Lower leg skin (tissue), 4 donors: ENCODE measurements at regions not wholly inside any gene's neighbourhood (a gene's known extent, or its start where the extent isn't known, plus 50 kb on each side); places are given as distances from the start of the nearest gene placed in this dataset.

Experiments
- DNase-seq, 2 donors: peaks; one replicate each; pipeline ENCODE4 v3.0.0-alpha.2; 2019; ENCODE audit warnings: low spot score in 2 of 2
- H3K4me3 ChIP-seq: fragments of 200-600 bp; sonication (generic); 2 replicates; pipeline ENCODE4 v1.5.1; 2017; ENCODE audit warnings: mild to moderate bottlenecking, low read depth; ENCODE audit not compliant: poor library complexity, severe bottlenecking
- CTCF ChIP-seq, 3 donors: fragments of 450-650 bp; IDR thresholded peaks; one replicate each; pipeline ENCODE4 v1.5.1; 2016; ENCODE audit warnings: antibody characterized with exemption in 3 of 3, mild to moderate bottlenecking in 3 of 3, moderate library complexity in 2 of 3
- POLR2A ChIP-seq, 2 donors: fragments of 450-650 bp; IDR thresholded peaks; one replicate each; pipeline ENCODE4 v1.6.1; 2016 to 2017; ENCODE audit warnings: antibody characterized with exemption in 2 of 2, mild to moderate bottlenecking in 1 of 2, moderate library complexity in 1 of 2
- WGBS, 2 donors: methylation state at CpG; one replicate each; pipeline ENCODE4 v1.1.5; 2018; 5-methylcytosine and 5-hydroxymethylcytosine counted together
- intact Hi-C: fragments of 100-400 bp; cut with DNase I; formaldehyde crosslinking; loops from one replicate; pipeline ENCODE4 v1.15.0; 2023; ENCODE audit warnings: low total_unique reads

DNA sequence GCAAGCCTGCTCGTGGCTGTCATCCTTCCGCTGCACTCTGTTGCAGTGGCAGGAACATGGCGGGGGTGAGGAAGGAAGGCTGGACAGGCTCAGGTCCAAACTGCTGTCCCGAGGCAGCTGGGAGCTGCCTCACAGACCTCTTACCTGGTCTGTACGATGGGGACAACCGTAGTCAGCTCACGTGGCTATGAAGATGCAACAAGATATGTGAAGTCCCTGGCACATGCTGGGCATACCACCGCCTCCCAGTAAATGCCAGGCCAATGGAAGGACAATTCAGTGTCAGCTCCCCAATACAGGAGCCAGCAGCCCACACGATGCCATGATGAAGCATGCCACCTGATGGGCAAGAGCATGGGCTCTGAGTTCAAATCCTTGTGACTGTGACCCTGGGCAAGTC lies 344.4 kb downstream of the CYRIA start:
- H3K4me3 ChIP-seq, result no peak overlapping the region
- TF ChIP-seq CTCF (IDR thresholded peaks at IDR 0.05), result no peak
- TF ChIP-seq POLR2A (IDR thresholded peaks at IDR 0.05), result no peak
- DNase-seq, result no peak
- 84 to 92% methylated on average over 9 of the region's 9 CpGs for WGBS, 2 donors
- intact Hi-C loops, result no loop called here

GRCh38 chr2:16320716-16321115 lies 344.9 kb downstream of the CYRIA start:
- WGBS, 2 donors, result 78 to 82% methylated on average over 11 of the region's 11 CpGs
- no peak overlapping the region for H3K4me3 ChIP-seq
- no peak for DNase-seq
- TF ChIP-seq CTCF (IDR thresholded peaks at IDR 0.05), result no peak
- TF ChIP-seq POLR2A (IDR thresholded peaks at IDR 0.05), result no peak
- intact Hi-C loops, result no loop called here

DNA sequence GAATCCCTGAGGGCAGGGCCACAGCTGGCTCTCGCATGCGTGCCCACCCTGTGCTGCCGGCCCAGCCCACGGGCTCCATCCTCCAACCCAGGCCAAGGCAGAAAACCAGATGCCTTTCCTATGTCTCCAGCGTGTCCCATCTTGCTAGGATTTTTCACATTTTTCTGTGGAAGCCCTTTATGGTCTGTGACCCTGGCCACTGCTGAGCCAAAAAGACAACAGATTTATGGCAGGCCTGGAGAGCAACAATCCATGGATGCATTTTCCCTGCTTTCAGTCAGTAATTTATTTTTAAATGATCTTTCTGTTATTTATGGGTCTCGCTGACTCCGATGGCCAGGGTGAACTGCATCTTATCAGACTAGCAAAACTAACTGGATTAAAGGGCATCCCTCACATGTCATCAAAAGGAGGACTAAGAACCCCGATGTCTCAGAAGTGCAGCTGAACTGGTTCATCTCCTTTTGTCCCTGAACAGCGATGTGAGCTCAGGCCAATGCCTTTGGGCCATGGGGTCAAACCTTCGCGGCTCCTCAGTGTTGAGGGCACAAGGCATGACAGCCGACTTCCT lies 346.0 kb downstream of the CYRIA start:
- WGBS, 2 donors, result 51 to 54% methylated on average over 12 of the region's 12 CpGs
- H3K4me3 ChIP-seq, result no peak overlapping the region
- DNase-seq, result no peak
- intact Hi-C loops, result no loop called here
- TF ChIP-seq CTCF (IDR thresholded peaks at IDR 0.05), result no peak
- TF ChIP-seq POLR2A (IDR thresholded peaks at IDR 0.05), result no peak

GRCh38 chr2:16318474-16319195 lies 347.0 kb downstream of the CYRIA start:
- DNase-seq, result no peak
- intact Hi-C loops, result no loop called here
- H3K4me3 ChIP-seq, result no peak overlapping the region
- 51 to 54% methylated on average over 4 of the region's 4 CpGs for WGBS, 2 donors
- TF ChIP-seq POLR2A (IDR thresholded peaks at IDR 0.05) (no peak), CTCF (IDR thresholded peaks at IDR 0.05) (no peak)

DNA sequence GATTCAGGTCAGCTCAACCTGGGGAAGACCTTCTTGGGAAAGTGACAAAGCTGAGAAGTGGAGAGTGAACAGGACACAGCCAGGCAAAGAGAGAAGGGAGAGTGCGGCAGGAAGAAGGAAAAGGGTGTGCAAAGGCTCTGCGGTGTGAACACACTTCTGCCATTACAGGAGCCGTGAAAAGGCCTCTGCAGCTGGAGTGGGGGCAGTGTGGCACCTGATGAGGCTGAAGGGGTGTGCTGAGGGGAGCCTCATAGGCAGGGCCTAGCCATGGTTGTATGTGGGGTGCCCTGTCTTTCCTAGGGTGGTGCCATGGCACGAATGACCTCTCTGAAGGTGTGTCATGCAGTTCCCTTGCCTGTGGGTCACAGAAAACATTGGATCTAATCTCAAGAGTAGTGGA lies 347.6 kb downstream of the CYRIA start:
- WGBS, 2 donors, result 73 to 86% methylated on average over 4 of the region's 4 CpGs
- H3K4me3 ChIP-seq, result no peak overlapping the region
- TF ChIP-seq POLR2A (IDR thresholded peaks at IDR 0.05), result no peak
- TF ChIP-seq CTCF (IDR thresholded peaks at IDR 0.05), result no peak
- intact Hi-C loops, result no loop called here
- DNase-seq, result no peak
